Peyer's patch (tissue), 4 donors: ENCODE measurements at regions not wholly inside any gene's neighbourhood (a gene's known extent, or its start where the extent isn't known, plus 50 kb on each side); places are given as distances from the start of the nearest gene placed in this dataset.

Experiments
- CTCF ChIP-seq, 6 experiments: fragments of 450-650 bp in 4 of 6; fragments of 200-600 bp in 2 of 6; sonication (generic) in 1 of 6; IDR thresholded peaks; one replicate each; pipeline ENCODE4 v1.5.1; 2017 to 2019; ENCODE audit warnings: antibody characterized with exemption in 6 of 6, mild to moderate bottlenecking in 3 of 6, moderate library complexity in 1 of 6
- POLR2A ChIP-seq, 2 donors: fragments of 450-650 bp; IDR thresholded peaks; one replicate each; pipeline ENCODE4 v1.5.1; 2017; ENCODE audit warnings: antibody characterized with exemption in 2 of 2, mild to moderate bottlenecking in 2 of 2, moderate library complexity in 2 of 2

- peak in 2 of 6 experiments; percentile 2 to 9 for TF ChIP-seq CTCF (IDR thresholded peaks at IDR 0.05)
- no peak for TF ChIP-seq POLR2A (IDR thresholded peaks at IDR 0.05)
These were observed 386.2 kb downstream of the IRS2 start for GRCh38 chr13:109400209-109400608.
